HL-60/S4 treated with retinoic acid at 250 ng/mL for 4 days and 3 days (cell line): ENCODE measurements at regions not wholly inside any gene's neighbourhood (a gene's known extent, or its start where the extent isn't known, plus 50 kb on each side); places are given as distances from the start of the nearest gene placed in this dataset.

Experiments
- in situ Hi-C: fragments of 300-500 bp; cut with MboI; formaldehyde crosslinking; loops from 2 replicates; pipeline ENCODE4 v1.7.0; 2022; ENCODE audit warnings: low sequenced_read_pairs

GRCh38 chr2:220081171-220081570 is 453.7 kb downstream of the SLC4A3 start:
- in situ Hi-C loops: no loop called here

GRCh38 chr2:220090050-220090449 is 462.6 kb downstream of the SLC4A3 start:
- in situ Hi-C loops: no loop called here

- in situ Hi-C loops: no loop called here
Measured at GRCh38 chr2:220096406-220096805, 469.0 kb downstream of the SLC4A3 start.

GRCh38 chr2:220101980-220102379 is 474.6 kb downstream of the SLC4A3 start:
- in situ Hi-C loops: no loop called here

- in situ Hi-C loops: no loop called here
Measured at GRCh38 chr2:220103596-220103995, 476.2 kb downstream of the SLC4A3 start.

- in situ Hi-C loops: no loop called here
Measured at GRCh38 chr2:220104871-220105351, 477.5 kb downstream of the SLC4A3 start.

- in situ Hi-C loops: no loop called here
Measured at GRCh38 chr2:220106065-220106464, 478.6 kb downstream of the SLC4A3 start.

GRCh38 chr2:220107380-220107791 is 480.0 kb downstream of the SLC4A3 start:
- in situ Hi-C loops: no loop called here

- in situ Hi-C loops: no loop called here
Measured at GRCh38 chr2:220114443-220114842, 487.0 kb downstream of the SLC4A3 start.

GRCh38 chr2:220117025-220117424 is 489.6 kb downstream of the SLC4A3 start:
- in situ Hi-C loops: no loop called here

GRCh38 chr2:220120041-220120440 is 492.6 kb downstream of the SLC4A3 start:
- in situ Hi-C loops: no loop called here

- in situ Hi-C loops: no loop called here
Measured at GRCh38 chr2:220123751-220124150, 496.3 kb downstream of the SLC4A3 start.

GRCh38 chr2:220125551-220125950 is 498.1 kb downstream of the SLC4A3 start:
- in situ Hi-C loops: no loop called here

GRCh38 chr2:220127311-220127710 is 499.9 kb downstream of the SLC4A3 start:
- in situ Hi-C loops: no loop called here

- in situ Hi-C loops: no loop called here
Measured at GRCh38 chr2:220127876-220128275, 500.4 kb downstream of the SLC4A3 start.

GRCh38 chr2:220129391-220129790 is 502.0 kb downstream of the SLC4A3 start:
- in situ Hi-C loops: no loop called here

- in situ Hi-C loops: no loop called here
Measured at GRCh38 chr2:220134756-220135534, 507.5 kb downstream of the SLC4A3 start.

GRCh38 chr2:220143336-220143735 is 515.9 kb downstream of the SLC4A3 start:
- in situ Hi-C loops: no loop called here

- in situ Hi-C loops: no loop called here
Measured at GRCh38 chr2:220144411-220144810, 517.0 kb downstream of the SLC4A3 start.

GRCh38 chr2:220147161-220148038 is 520.0 kb downstream of the SLC4A3 start:
- in situ Hi-C loops: no loop called here

GRCh38 chr2:220148471-220149248 is 521.2 kb downstream of the SLC4A3 start:
- in situ Hi-C loops: no loop called here
